IMR-90 (cell line): ENCODE measurements at regions not wholly inside any gene's neighbourhood (a gene's known extent, or its start where the extent isn't known, plus 50 kb on each side); places are given as distances from the start of the nearest gene placed in this dataset.

Source experiments
- ATAC-seq: fragments of 200-7000 bp; cut with Tn5 transposase; 2 replicates; pipeline ENCODE4 v1.9.1; 2020; ENCODE audit warnings: low read depth, mild to moderate bottlenecking, moderate library complexity
- BruUV-seq: library from RNA; stranded (reverse); fragments of 400-500 nt; replicated peaks from 2 replicates; lab custom pipeline; 2021; lab: Mats Ljungman, UMichigan
- CTCF ChIA-PET: fragments of 300-600 bp; formaldehyde crosslinking; extraction: SDS; loops from one replicate; lab custom pipeline; 2021; ENCODE audit warnings: antibody characterized with exemption; lab: Yijun Ruan, JAX
- POLR2A ChIA-PET: fragments of 300-600 bp; sonication (Branson Sonifier 250); formaldehyde crosslinking; loops from one replicate; lab custom pipeline; 2022; ENCODE audit warnings: antibody characterized with exemption; ENCODE audit not compliant: unreplicated experiment; lab: Charles Lee
- DNase-seq: peaks from one replicate; pipeline ENCODE4 v3.0.0; 2013
- H2AFZ ChIP-seq: replicated peaks from 2 replicates; pipeline ENCODE3; 2013; ENCODE audit warnings: low read length, mild to moderate bottlenecking; ENCODE audit not compliant: poor library complexity
- H2AK5ac ChIP-seq: 2 replicates; pipeline ENCODE4 v1.6.1; 2013; ENCODE audit warnings: low read depth, low read length, inconsistent platforms
- H2AK9ac ChIP-seq: replicated peaks from 2 replicates; pipeline ENCODE3; 2013; ENCODE audit warnings: mild to moderate bottlenecking, low read depth, low read length, moderate library complexity; ENCODE audit not compliant: poor library complexity
- H2BK120ac ChIP-seq: 2 replicates; pipeline ENCODE4 v1.6.1; 2013; ENCODE audit warnings: low read depth, low read length, inconsistent platforms
- H2BK15ac ChIP-seq: 3 replicates; pipeline ENCODE4 v1.6.1; 2013; ENCODE audit warnings: low read depth, low read length, inconsistent platforms
- H2BK20ac ChIP-seq: 2 replicates; pipeline ENCODE4 v1.6.1; 2013; ENCODE audit warnings: low read depth, mild to moderate bottlenecking, inconsistent platforms, low read length, moderate library complexity
- H2BK5ac ChIP-seq: 2 replicates; pipeline ENCODE4 v1.6.1; 2013; ENCODE audit warnings: mild to moderate bottlenecking, low read depth, low read length, inconsistent platforms; ENCODE audit not compliant: poor library complexity, severe bottlenecking
- H3K14ac ChIP-seq: replicated peaks from 2 replicates; pipeline ENCODE4 v1.6.1; 2013; ENCODE audit warnings: low read depth, low read length, inconsistent platforms
- H3K18ac ChIP-seq: 2 replicates; pipeline ENCODE4 v1.6.1; 2013; ENCODE audit warnings: low read depth, low read length, control low read depth
- H3K23ac ChIP-seq: 2 replicates; pipeline ENCODE4 v1.6.1; 2013; ENCODE audit warnings: low read depth, low read length, inconsistent platforms
- H3K27ac ChIP-seq: 2 replicates; pipeline ENCODE4 v1.5.1; 2013; ENCODE audit warnings: mild to moderate bottlenecking, control low read depth, low read length; ENCODE audit not compliant: insufficient read depth
- H3K27me3 ChIP-seq: 2 replicates; pipeline ENCODE4 v1.6.1; 2013; ENCODE audit warnings: low read length; ENCODE audit not compliant: control insufficient read depth, insufficient read depth
- H3K36me3 ChIP-seq: 2 replicates; pipeline ENCODE4 v1.6.1; 2013; ENCODE audit warnings: low read length, mixed read lengths; ENCODE audit not compliant: control insufficient read depth, insufficient read depth
- H3K4ac ChIP-seq: 2 replicates; pipeline ENCODE4 v1.6.1; 2013; ENCODE audit warnings: low read depth, low read length, inconsistent platforms
- H3K4me1 ChIP-seq: 2 replicates; pipeline ENCODE4 v1.6.1; 2013; ENCODE audit warnings: low read length, mixed read lengths; ENCODE audit not compliant: control insufficient read depth, insufficient read depth
- H3K4me2 ChIP-seq: 2 replicates; pipeline ENCODE4 v1.6.1; 2013; ENCODE audit warnings: low read depth, mild to moderate bottlenecking, control low read depth, low read length, moderate library complexity
- H3K4me3 ChIP-seq: 2 replicates; pipeline ENCODE4 v1.5.1; 2013; ENCODE audit warnings: low read depth, mild to moderate bottlenecking, control low read depth, low read length, moderate library complexity; ENCODE audit not compliant: insufficient read depth
- H3K56ac ChIP-seq: 2 replicates; pipeline ENCODE4 v1.6.1; 2013; ENCODE audit warnings: low read length, inconsistent platforms; ENCODE audit not compliant: insufficient read depth; ENCODE audit errors: extremely low read depth
- H3K79me1 ChIP-seq, 2 experiments: 2 replicates each; pipeline ENCODE4 v1.6.1; 2013; ENCODE audit warnings: low read length in 2 of 2, inconsistent platforms in 1 of 2, low read depth in 1 of 2
- H3K9ac ChIP-seq: 2 replicates; pipeline ENCODE4 v1.6.1; 2013; ENCODE audit warnings: low read depth, low read length, control low read depth
- H3K9me1 ChIP-seq: 2 replicates; pipeline ENCODE4 v1.6.1; 2013; ENCODE audit warnings: low read length, inconsistent platforms; ENCODE audit not compliant: insufficient read depth
- H3K9me3 ChIP-seq: 2 replicates; pipeline ENCODE4 v1.6.1; 2013; ENCODE audit warnings: low read length; ENCODE audit not compliant: control insufficient read depth, insufficient read depth
- H4K20me1 ChIP-seq: 2 replicates; pipeline ENCODE4 v1.6.1; 2013; ENCODE audit warnings: low read length, inconsistent platforms; ENCODE audit not compliant: insufficient read depth
- H4K5ac ChIP-seq: 2 replicates; pipeline ENCODE4 v1.6.1; 2013; ENCODE audit warnings: mild to moderate bottlenecking, low read depth, low read length, control low read depth
- H4K8ac ChIP-seq, 2 experiments: 2 replicates each; pipeline ENCODE4 v1.6.1; 2013; ENCODE audit warnings: low read depth in 2 of 2, low read length in 2 of 2, control low read depth in 1 of 2, inconsistent platforms in 1 of 2
- H4K91ac ChIP-seq: 2 replicates; pipeline ENCODE4 v1.6.1; 2013; ENCODE audit warnings: low read depth, low read length, inconsistent platforms; ENCODE audit not compliant: insufficient read depth
- USF2 ChIP-seq: fragments of 150-350 bp; IDR thresholded peaks from 2 replicates; pipeline ENCODE4 v1.6.1; 2017; ENCODE audit warnings: mild to moderate bottlenecking, antibody characterized with exemption, low read length, low read depth
- WGBS, 2 experiments: methylation state at CpG; one replicate each; pipeline versions ENCODE4 v1.1.5 to v1.1.7; 2013; ENCODE audit warnings: missing lambda C conversion rate in 2 of 2; ENCODE audit not compliant: insufficient read length in 1 of 2; ENCODE audit errors: extremely low coverage in 2 of 2; 5-methylcytosine and 5-hydroxymethylcytosine counted together
- dilution Hi-C: fragments of 300-500 bp; cut with HindIII; formaldehyde crosslinking; loops from one replicate; pipeline ENCODE4 v1.14.3; 2018; ENCODE audit warnings: low sequenced_read_pairs; ENCODE audit not compliant: unreplicated experiment
- in situ Hi-C: fragments of 300-500 bp; cut with MboI; formaldehyde crosslinking; loops from 3 replicates; pipeline ENCODE4 v1.14.3; 2019; ENCODE audit warnings: low sequenced_read_pairs, inconsistent platforms, mixed read lengths
- intact Hi-C: fragments of 100-400 bp; cut with micrococcal nuclease; formaldehyde crosslinking; loops from 2 replicates; pipeline ENCODE4 v1.10.0; 2022

GRCh38 chr1:87957331-87957730 is 628.7 kb downstream of the LMO4 start (continued):
- no peak for TF ChIP-seq USF2

GRCh38 chr1:87958201-87958600 is 629.5 kb downstream of the LMO4 start:
- H3K18ac ChIP-seq = peak overlapping the region; percentile 52; the same call in 1 of the 2 replicates
- dilution Hi-C loops (no loop called here), in situ Hi-C loops (no loop called here), intact Hi-C loops (loop anchor here (10.0 kb wide), 2 partner anchors 443 to 483 kb away; no protein-coding TSS in a partner anchor)
- no TSS peak for BruUV-seq
- no peaks in the 10 kb centered on the region for H3K27me3 ChIP-seq
- peak overlapping the region; percentile 29 for H2BK5ac ChIP-seq
- H3K9me1 ChIP-seq = no peaks in the 10 kb centered on the region
- no peak overlapping the region for H2AFZ ChIP-seq
- H4K91ac ChIP-seq = peak overlapping the region; percentile 54
- peak overlapping the region; percentile 30; the same call in 1 of the 2 replicates for H2AK5ac ChIP-seq
- peak overlapping the region; percentile 68; the same call in 1 of the 3 replicates for H2BK15ac ChIP-seq
- H3K14ac ChIP-seq = no peak overlapping the region; the same call in 1 of the 2 replicates
- TF ChIP-seq USF2 = no peak
- no peak overlapping the region for H3K9ac ChIP-seq
- peak overlapping the region; percentile 76; the same call in 1 of the 2 replicates for H2BK20ac ChIP-seq
- no peaks in the 10 kb centered on the region for H4K20me1 ChIP-seq
- no peaks in the 10 kb centered on the region for H3K36me3 ChIP-seq
- peak overlapping the region; percentile 10 to 29; a peak in 1 of 4 replicates for H4K8ac ChIP-seq
- no peaks in the 10 kb centered on the region for H3K9me3 ChIP-seq
- H3K4me1 ChIP-seq = peaks cover 2% of the 10 kb centered on the region; the same call in 1 of the 2 replicates
- peak overlapping the region; percentile 66 for H2BK120ac ChIP-seq
- H2AK9ac ChIP-seq = peak overlapping the region; percentile 62
- H3K79me1 ChIP-seq = no peaks in the 10 kb centered on the region
- no CpG with 5 or more reads among the region's 4 CpGs for WGBS, 2 experiments
- no peak overlapping the region for H3K56ac ChIP-seq
- no peak overlapping the region for H4K5ac ChIP-seq
- no peak for ATAC-seq
- no peak overlapping the region for H3K4me2 ChIP-seq
- no peak for DNase-seq
- ChIA-PET POLR2A (no interaction called here), CTCF (no interaction called here)
- no peak overlapping the region; the same call in 1 of the 2 replicates for H3K4ac ChIP-seq
- no peak overlapping the region for H3K27ac ChIP-seq
- no peak overlapping the region; the same call in 1 of the 2 replicates for H3K23ac ChIP-seq
- H3K4me3 ChIP-seq = no peak overlapping the region
